Trophoblast cell (in vitro differentiated cells and primary cell): ENCODE measurements at regions not wholly inside any gene's neighbourhood (a gene's known extent, or its start where the extent isn't known, plus 50 kb on each side); places are given as distances from the start of the nearest gene placed in this dataset.

Experiments
- DNase-seq, 2 donors: peaks; one replicate each; pipeline ENCODE4 v3.0.0-alpha.2; 2016
- H2AFZ ChIP-seq: 2 replicates; pipeline ENCODE4 v1.6.1; 2013; ENCODE audit warnings: low read length, moderate library complexity, mild to moderate bottlenecking; ENCODE audit not compliant: insufficient read depth, poor library complexity
- H2AK5ac ChIP-seq: 2 replicates; pipeline ENCODE4 v1.6.1; 2013; ENCODE audit warnings: mild to moderate bottlenecking, low read length
- H2BK120ac ChIP-seq: 2 replicates; pipeline ENCODE4 v1.6.1; 2013; ENCODE audit warnings: low read length, mild to moderate bottlenecking, moderate library complexity; ENCODE audit not compliant: insufficient read depth, poor library complexity
- H2BK12ac ChIP-seq: 2 replicates; pipeline ENCODE4 v1.6.1; 2013; ENCODE audit warnings: mild to moderate bottlenecking, low read length, moderate library complexity
- H2BK5ac ChIP-seq: 2 replicates; pipeline ENCODE4 v1.6.1; 2013; ENCODE audit warnings: low read length, low read depth, moderate library complexity, mild to moderate bottlenecking; ENCODE audit not compliant: poor library complexity
- H3K14ac ChIP-seq: 2 replicates; pipeline ENCODE4 v1.6.1; 2013; ENCODE audit warnings: mild to moderate bottlenecking, low read length
- H3K18ac ChIP-seq: 2 replicates; pipeline ENCODE4 v1.6.1; 2013; ENCODE audit warnings: mild to moderate bottlenecking, low read length
- H3K23ac ChIP-seq: 2 replicates; pipeline ENCODE4 v1.6.1; 2013; ENCODE audit warnings: low read length
- H3K27ac ChIP-seq: 2 replicates; pipeline ENCODE4 v1.5.1; 2013; ENCODE audit warnings: low read depth, mild to moderate bottlenecking, inconsistent platforms, low read length, moderate library complexity
- H3K27me3 ChIP-seq: 2 replicates; pipeline ENCODE4 v1.6.1; 2013; ENCODE audit warnings: inconsistent platforms, mild to moderate bottlenecking, low read length, moderate library complexity; ENCODE audit not compliant: insufficient read depth
- H3K36me3 ChIP-seq, 2 experiments: 1 replicate in 1 of 2; 2 replicates in 1 of 2; pipeline ENCODE4 v1.6.1; 2013; ENCODE audit warnings: low read length in 2 of 2, mild to moderate bottlenecking in 2 of 2, moderate library complexity in 1 of 2; ENCODE audit not compliant: insufficient read depth in 2 of 2, control insufficient read depth in 1 of 2
- H3K4ac ChIP-seq: 2 replicates; pipeline ENCODE4 v1.6.1; 2013; ENCODE audit warnings: low read depth, mild to moderate bottlenecking, low read length, moderate library complexity
- H3K4me1 ChIP-seq, 2 experiments: 1 replicate in 1 of 2; 2 replicates in 1 of 2; pipeline ENCODE4 v1.6.1; 2013; ENCODE audit warnings: low read length in 2 of 2, mild to moderate bottlenecking in 2 of 2, moderate library complexity in 1 of 2; ENCODE audit not compliant: insufficient read depth in 2 of 2, control insufficient read depth in 1 of 2
- H3K4me2 ChIP-seq: 2 replicates; pipeline ENCODE4 v1.6.1; 2013; ENCODE audit warnings: inconsistent platforms, mild to moderate bottlenecking, low read length, moderate library complexity
- H3K4me3 ChIP-seq: 2 replicates; pipeline ENCODE4 v1.5.1; 2013; ENCODE audit warnings: mild to moderate bottlenecking, low read depth, low read length, inconsistent platforms
- H3K79me1 ChIP-seq: one replicate; pipeline ENCODE4 v1.6.1; 2013; ENCODE audit warnings: low read length
- H3K79me2 ChIP-seq: 2 replicates; pipeline ENCODE4 v1.6.1; 2013; ENCODE audit warnings: low read length, mild to moderate bottlenecking; ENCODE audit not compliant: control insufficient read depth, insufficient read depth, poor library complexity
- H3K9ac ChIP-seq: 2 replicates; pipeline ENCODE4 v1.6.1; 2013; ENCODE audit warnings: mild to moderate bottlenecking, low read length
- H3K9me3 ChIP-seq: 2 replicates; pipeline ENCODE4 v1.6.1; 2013; ENCODE audit warnings: low read depth, mild to moderate bottlenecking, control low read depth, inconsistent platforms, low read length; ENCODE audit not compliant: insufficient read depth
- H4K12ac ChIP-seq: 2 replicates; pipeline ENCODE4 v1.6.1; 2013; ENCODE audit warnings: low read depth, mild to moderate bottlenecking, low read length, moderate library complexity
- H4K8ac ChIP-seq: 2 replicates; pipeline ENCODE4 v1.6.1; 2013; ENCODE audit warnings: low read depth, mild to moderate bottlenecking, low read length, moderate library complexity
- H4K91ac ChIP-seq: one replicate; pipeline ENCODE4 v1.6.1; 2013; ENCODE audit warnings: low read depth, mild to moderate bottlenecking, low read length, moderate library complexity
- WGBS: extraction: QIAGEN DNeasy Blood & Tissue Kit; methylation state at CpG from one replicate; pipeline ENCODE4 v1.1.7; 2013; ENCODE audit warnings: missing lambda C conversion rate; ENCODE audit not compliant: insufficient read length, insufficient coverage; ENCODE audit errors: extremely low coverage; 5-methylcytosine and 5-hydroxymethylcytosine counted together

DNA sequence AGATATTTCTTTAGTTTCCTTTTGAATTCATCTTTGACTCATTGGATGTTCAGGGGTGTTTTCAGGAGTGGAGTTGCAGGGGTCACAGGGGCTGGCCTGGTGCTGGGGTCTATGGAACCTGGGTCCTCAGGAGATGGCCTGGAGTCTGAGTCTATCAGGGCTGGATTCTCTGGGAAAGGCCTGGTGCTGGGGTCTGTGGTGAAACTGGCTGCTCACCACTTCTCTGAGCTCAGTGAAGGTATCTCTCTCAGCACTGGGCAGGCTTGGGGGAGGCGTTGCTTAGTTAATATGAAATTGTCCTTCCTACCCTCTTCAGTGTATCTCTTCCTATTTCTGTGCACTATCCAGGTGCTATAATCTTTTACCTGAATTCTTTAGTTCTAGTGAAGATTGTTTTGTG is 83.1 kb upstream of the SLC24A3 start:
- Histone ChIP-seq H3K4ac (no peak overlapping the region), H3K27ac (no peak overlapping the region), H4K12ac (no peak overlapping the region), H3K27me3 (no peaks in the 10 kb centered on the region), H3K23ac (no peak overlapping the region), H2AFZ (no peak overlapping the region), H3K14ac (no peak overlapping the region), H3K79me1 (no peaks in the 10 kb centered on the region), H2AK5ac (no peak overlapping the region), H3K18ac (no peak overlapping the region), H4K91ac (no peak overlapping the region), H3K4me2 (no peak overlapping the region), H3K36me3 (no peaks in the 10 kb centered on the region), H3K4me3 (no peak overlapping the region), H4K8ac (no peak overlapping the region), H3K4me1 (peaks cover 0 to 3% of the 10 kb centered on the region in 2 experiments), H2BK12ac (no peak overlapping the region), H2BK5ac (no peak overlapping the region), H2BK120ac (no peak overlapping the region), H3K9me3 (peaks cover 3% of the 10 kb centered on the region), H3K79me2 (no peaks in the 10 kb centered on the region), H3K9ac (no peak overlapping the region)
- WGBS = no CpG with 5 or more reads among the region's 1 CpG
- no peak for DNase-seq

DNA sequence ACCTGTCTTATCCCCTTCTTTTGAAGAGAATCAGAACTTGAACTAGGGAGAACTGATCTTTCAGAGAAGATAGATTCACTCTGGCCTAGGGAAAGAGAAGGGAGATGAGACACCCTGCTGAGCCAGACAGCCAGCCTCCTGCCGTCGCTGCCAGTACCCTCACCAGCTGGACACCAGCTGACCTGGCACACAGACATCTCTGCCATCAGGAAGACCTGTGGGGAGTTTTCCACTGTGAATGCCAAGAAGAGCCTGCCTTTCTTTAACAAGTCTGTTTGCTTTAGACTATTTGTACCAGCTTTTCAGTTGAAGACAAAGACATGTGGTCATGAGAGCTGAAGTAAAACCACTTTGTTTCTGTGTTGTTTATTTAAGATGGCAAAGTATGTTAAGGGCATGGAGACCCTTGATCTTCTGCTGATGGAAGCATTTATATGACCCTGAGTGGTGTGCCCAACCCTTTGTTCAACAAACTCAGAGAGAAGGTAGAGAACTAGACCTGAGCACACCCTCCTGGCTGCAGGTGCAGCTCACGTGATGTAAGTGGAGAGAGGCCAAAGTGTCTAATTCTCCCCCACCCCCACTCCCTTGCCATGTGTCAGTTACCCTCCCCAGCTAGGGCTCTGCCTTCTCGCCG is 82.3 kb upstream of the SLC24A3 start:
- Histone ChIP-seq H4K91ac (no peak overlapping the region), H3K4ac (no peak overlapping the region), H2BK120ac (no peak overlapping the region), H2BK12ac (no peak overlapping the region), H3K14ac (no peak overlapping the region), H3K27ac (no peak overlapping the region), H2BK5ac (no peak overlapping the region), H3K36me3 (no peaks in the 10 kb centered on the region), H4K12ac (no peak overlapping the region), H3K18ac (no peak overlapping the region), H3K4me1 (peaks cover 0 to 3% of the 10 kb centered on the region in 2 experiments), H3K9me3 (peaks cover 3% of the 10 kb centered on the region), H3K23ac (no peak overlapping the region), H3K4me2 (no peak overlapping the region), H2AK5ac (no peak overlapping the region), H3K9ac (no peak overlapping the region), H3K4me3 (no peak overlapping the region), H3K27me3 (no peaks in the 10 kb centered on the region), H3K79me1 (no peaks in the 10 kb centered on the region), H2AFZ (no peak overlapping the region), H4K8ac (no peak overlapping the region), H3K79me2 (no peaks in the 10 kb centered on the region)
- no CpG with 5 or more reads among the region's 5 CpGs for WGBS
- no peak for DNase-seq

DNA sequence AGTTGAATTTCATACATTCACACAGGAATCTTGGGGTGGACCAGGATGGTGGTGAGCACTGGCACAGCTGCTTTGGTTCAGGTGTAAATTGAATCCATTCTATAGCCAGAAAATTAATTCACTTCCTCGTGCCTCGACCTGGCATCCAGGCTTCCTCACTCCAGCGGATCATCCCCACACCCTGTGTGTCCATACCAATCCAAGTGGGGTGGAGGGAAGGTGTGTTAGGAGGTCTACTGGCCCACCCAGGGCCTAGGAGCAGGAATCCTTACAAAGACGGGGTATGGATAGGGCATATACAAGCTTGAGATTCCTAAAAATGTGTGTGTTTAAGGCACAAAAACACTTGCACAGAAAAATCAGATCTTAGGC is 81.8 kb upstream of the SLC24A3 start:
- Histone ChIP-seq H3K18ac (no peak overlapping the region), H3K9ac (no peak overlapping the region), H3K36me3 (no peaks in the 10 kb centered on the region), H4K91ac (no peak overlapping the region), H3K79me1 (no peaks in the 10 kb centered on the region), H3K27ac (no peak overlapping the region), H3K4me1 (peaks cover 0 to 3% of the 10 kb centered on the region in 2 experiments), H3K23ac (no peak overlapping the region), H2BK12ac (no peak overlapping the region), H3K4ac (no peak overlapping the region), H3K79me2 (no peaks in the 10 kb centered on the region), H4K12ac (no peak overlapping the region), H3K9me3 (peaks cover 3% of the 10 kb centered on the region), H3K4me3 (no peak overlapping the region), H2AK5ac (no peak overlapping the region), H2AFZ (no peak overlapping the region), H3K14ac (no peak overlapping the region), H2BK5ac (no peak overlapping the region), H3K27me3 (no peaks in the 10 kb centered on the region), H4K8ac (no peak overlapping the region), H3K4me2 (no peak overlapping the region), H2BK120ac (no peak overlapping the region)
- no CpG with 5 or more reads among the region's 4 CpGs for WGBS
- DNase-seq = no peak

DNA sequence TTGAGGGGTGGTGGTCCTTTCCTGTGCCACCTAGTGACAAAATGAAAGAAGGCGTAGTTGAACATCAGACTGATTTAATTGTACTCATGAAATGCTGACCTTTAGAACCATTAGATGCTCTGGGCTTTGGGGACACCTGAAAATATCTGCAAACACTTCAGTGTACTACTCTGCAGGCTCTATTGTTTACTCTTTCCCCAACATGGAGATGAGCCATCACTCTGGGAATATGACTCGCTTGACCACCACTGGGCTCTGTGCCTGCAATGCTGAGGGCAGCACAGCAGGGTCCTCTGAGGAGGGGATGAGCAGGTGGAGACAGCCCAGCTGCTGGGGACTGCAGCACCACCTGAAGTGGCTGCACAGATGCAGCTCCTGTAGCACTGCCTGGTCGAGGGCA is 74.8 kb upstream of the SLC24A3 start:
- no peaks in the 10 kb centered on the region for H3K79me2 ChIP-seq
- no peak overlapping the region for H2BK5ac ChIP-seq
- no peak overlapping the region for H3K27ac ChIP-seq
- H4K91ac ChIP-seq = no peak overlapping the region
- H3K27me3 ChIP-seq = no peaks in the 10 kb centered on the region
- H3K18ac ChIP-seq = no peak overlapping the region
- no CpG with 5 or more reads among the region's 3 CpGs for WGBS
- peak overlapping the region; percentile 53 for H3K4me3 ChIP-seq
- no peak overlapping the region for H4K12ac ChIP-seq
- H2AFZ ChIP-seq = no peak overlapping the region
- no peak overlapping the region for H2BK12ac ChIP-seq
- no peak overlapping the region for H3K23ac ChIP-seq
- no peaks in the 10 kb centered on the region for H3K36me3 ChIP-seq
- H3K14ac ChIP-seq = no peak overlapping the region
- H3K4me1 ChIP-seq = peaks cover 0 to 3% of the 10 kb centered on the region in 2 experiments
- H3K9me3 ChIP-seq = peaks cover 10% of the 10 kb centered on the region
- H3K4me2 ChIP-seq = no peak overlapping the region
- no peak for DNase-seq
- H3K79me1 ChIP-seq = no peaks in the 10 kb centered on the region
- H2BK120ac ChIP-seq = no peak overlapping the region
- H3K4ac ChIP-seq = no peak overlapping the region
- no peak overlapping the region for H3K9ac ChIP-seq
- H2AK5ac ChIP-seq = no peak overlapping the region
- H4K8ac ChIP-seq = no peak overlapping the region
